Neuronal stem cell (in vitro differentiated cells): ENCODE measurements at regions not wholly inside any gene's neighbourhood (a gene's known extent, or its start where the extent isn't known, plus 50 kb on each side); places are given as distances from the start of the nearest gene placed in this dataset.

Experiments
- DNase-seq: peaks from one replicate; pipeline ENCODE4 v3.0.0-alpha.2; 2013; ENCODE audit warnings: low spot score
- H2AFZ ChIP-seq: one replicate; pipeline ENCODE4 v1.6.1; 2013; ENCODE audit warnings: mild to moderate bottlenecking, low read length, inconsistent platforms
- H2AK5ac ChIP-seq: 2 replicates; pipeline ENCODE4 v1.6.1; 2013; ENCODE audit warnings: low read depth, mild to moderate bottlenecking, inconsistent platforms, low read length, moderate library complexity, mixed read lengths
- H2BK120ac ChIP-seq: 2 replicates; pipeline ENCODE4 v1.6.1; 2013; ENCODE audit warnings: low read depth, mild to moderate bottlenecking, inconsistent platforms, low read length, moderate library complexity, mixed read lengths
- H2BK12ac ChIP-seq: one replicate; pipeline ENCODE4 v1.6.1; 2013; ENCODE audit warnings: low read length, inconsistent platforms
- H2BK15ac ChIP-seq: 2 replicates; pipeline ENCODE4 v1.6.1; 2013; ENCODE audit warnings: mild to moderate bottlenecking, low read length, inconsistent platforms, mixed read lengths
- H2BK5ac ChIP-seq: one replicate; pipeline ENCODE4 v1.6.1; 2013; ENCODE audit warnings: inconsistent platforms, mild to moderate bottlenecking, low read length, moderate library complexity
- H3K14ac ChIP-seq: one replicate; pipeline ENCODE4 v1.6.1; 2013; ENCODE audit warnings: low read length, inconsistent platforms
- H3K18ac ChIP-seq: 2 replicates; pipeline ENCODE4 v1.6.1; 2013; ENCODE audit warnings: low read length, inconsistent platforms
- H3K23ac ChIP-seq: 2 replicates; pipeline ENCODE4 v1.6.1; 2013; ENCODE audit warnings: low read depth, mild to moderate bottlenecking, mixed read lengths, low read length, inconsistent platforms; ENCODE audit not compliant: poor library complexity
- H3K27ac ChIP-seq: replicated peaks from 3 replicates; pipeline ENCODE4 v1.5.1; 2013; ENCODE audit warnings: low read length, inconsistent platforms
- H3K27me3 ChIP-seq, 3 experiments: 2 replicates each; pipeline ENCODE4 v1.6.1; 2013; ENCODE audit warnings: low read length in 3 of 3, mild to moderate bottlenecking in 2 of 3, inconsistent platforms in 1 of 3, low read depth in 1 of 3, mixed read lengths in 1 of 3, moderate library complexity in 1 of 3; ENCODE audit not compliant: control insufficient read depth in 3 of 3, insufficient read depth in 3 of 3
- H3K36me3 ChIP-seq, 2 donors: replicated peaks in 1 of 2; 2 replicates each; pipeline ENCODE4 v1.6.1; 2013; ENCODE audit warnings: low read length in 2 of 2; ENCODE audit not compliant: control insufficient read depth in 2 of 2, insufficient read depth in 2 of 2
- H3K4ac ChIP-seq: 2 replicates; pipeline ENCODE4 v1.6.1; 2013; ENCODE audit warnings: inconsistent platforms, mild to moderate bottlenecking, low read length, moderate library complexity
- H3K4me1 ChIP-seq, 2 donors: 1 replicate in 1 of 2; 2 replicates in 1 of 2; pipeline ENCODE4 v1.6.1; 2013; ENCODE audit warnings: low read length in 2 of 2, low read depth in 1 of 2; ENCODE audit not compliant: control insufficient read depth in 2 of 2, insufficient read depth in 1 of 2
- H3K4me2 ChIP-seq: one replicate; pipeline ENCODE4 v1.6.1; 2013; ENCODE audit warnings: mild to moderate bottlenecking, low read length, inconsistent platforms; ENCODE audit not compliant: insufficient read depth, poor library complexity, severe bottlenecking
- H3K4me3 ChIP-seq, 2 donors: 2 replicates each; pipeline ENCODE4 v1.5.1; 2013; ENCODE audit warnings: low read length in 2 of 2, mild to moderate bottlenecking in 2 of 2, inconsistent platforms in 1 of 2, moderate library complexity in 1 of 2
- H3K79me1 ChIP-seq: one replicate; pipeline ENCODE4 v1.6.1; 2013; ENCODE audit warnings: low read depth, mild to moderate bottlenecking, inconsistent platforms, low read length, moderate library complexity
- H3K9ac ChIP-seq: one replicate; pipeline ENCODE4 v1.6.1; 2013; ENCODE audit warnings: mild to moderate bottlenecking, low read depth, low read length, inconsistent platforms; ENCODE audit not compliant: poor library complexity
- H3K9me3 ChIP-seq, 2 donors: replicated peaks in 1 of 2; 2 replicates each; pipeline versions ENCODE3 to v1.6.1; 2013; ENCODE audit warnings: low read length in 2 of 2, mild to moderate bottlenecking in 2 of 2, inconsistent platforms in 1 of 2, low read depth in 1 of 2, mixed read lengths in 1 of 2, moderate library complexity in 1 of 2; ENCODE audit not compliant: control insufficient read depth in 2 of 2, insufficient read depth in 1 of 2
- H4K8ac ChIP-seq: one replicate; pipeline ENCODE4 v1.6.1; 2013; ENCODE audit warnings: low read depth, mild to moderate bottlenecking, inconsistent platforms, low read length, moderate library complexity
- H4K91ac ChIP-seq: one replicate; pipeline ENCODE4 v1.6.1; 2013; ENCODE audit warnings: low read length, low read depth, mild to moderate bottlenecking, inconsistent platforms; ENCODE audit not compliant: poor library complexity
- WGBS, 2 donors: extraction: QIAGEN DNeasy Blood & Tissue Kit; methylation state at CpG; one replicate each; pipeline ENCODE4 v1.1.7; 2013; ENCODE audit warnings: missing lambda C conversion rate in 2 of 2, mixed read lengths in 1 of 2; ENCODE audit not compliant: insufficient read length in 2 of 2, insufficient replicate concordance in 1 of 2; ENCODE audit errors: extremely low coverage in 2 of 2; 5-methylcytosine and 5-hydroxymethylcytosine counted together

DNA sequence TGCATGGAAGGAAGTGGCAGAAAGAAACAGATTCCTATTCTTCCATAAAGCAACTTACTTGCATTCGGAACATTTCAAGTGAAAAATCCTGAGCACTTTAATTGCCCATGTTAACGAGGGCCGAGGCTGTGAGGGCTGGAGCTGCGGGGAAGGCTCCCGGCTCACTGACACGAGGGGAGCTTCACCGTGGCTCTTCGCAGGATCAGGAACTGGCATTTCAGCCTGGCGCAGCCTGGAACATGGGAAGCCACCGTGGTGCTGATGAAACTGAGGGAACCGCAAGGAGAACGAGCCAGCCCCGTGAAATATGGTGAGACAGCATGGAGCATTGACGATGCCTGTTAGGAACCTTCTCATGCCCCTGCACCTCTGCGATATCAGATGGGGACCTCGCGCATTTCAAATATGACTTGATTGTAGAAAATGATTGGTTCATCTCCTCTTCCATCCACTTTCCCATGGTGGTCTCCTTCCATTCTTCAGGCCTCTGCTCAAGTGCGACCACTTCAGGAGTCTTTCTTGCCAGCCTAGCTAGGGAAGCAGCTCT is 236.9 kb downstream of the TBXT start:
- no peak overlapping the region for H2BK120ac ChIP-seq
- H3K27me3 ChIP-seq = peaks cover 0 to 3% (median 0%) of the 10 kb centered on the region in 3 experiments
- H3K9ac ChIP-seq = no peak overlapping the region
- H3K79me1 ChIP-seq = no peaks in the 10 kb centered on the region
- H3K27ac ChIP-seq = no peak overlapping the region
- WGBS, 2 donors = no CpG with 5 or more reads among the region's 18 CpGs
- no peak overlapping the region for H2BK15ac ChIP-seq
- no peaks in the 10 kb centered on the region for H3K4me1 ChIP-seq
- peaks cover 0 to 9% of the 10 kb centered on the region in 2 donors for H3K9me3 ChIP-seq
- no peak overlapping the region for H2AK5ac ChIP-seq
- H2BK5ac ChIP-seq = no peak overlapping the region
- no peak overlapping the region for H3K4ac ChIP-seq
- H2AFZ ChIP-seq = no peak overlapping the region
- no peak for DNase-seq
- no peak overlapping the region for H3K4me3 ChIP-seq
- no peak overlapping the region for H2BK12ac ChIP-seq
- H3K18ac ChIP-seq = peak overlapping the region; percentile 27
- no peak overlapping the region for H4K91ac ChIP-seq
- no peaks in the 10 kb centered on the region for H3K36me3 ChIP-seq
- no peak overlapping the region for H3K14ac ChIP-seq
- H3K4me2 ChIP-seq = no peak overlapping the region
- no peak overlapping the region for H4K8ac ChIP-seq
- no peak overlapping the region for H3K23ac ChIP-seq

DNA sequence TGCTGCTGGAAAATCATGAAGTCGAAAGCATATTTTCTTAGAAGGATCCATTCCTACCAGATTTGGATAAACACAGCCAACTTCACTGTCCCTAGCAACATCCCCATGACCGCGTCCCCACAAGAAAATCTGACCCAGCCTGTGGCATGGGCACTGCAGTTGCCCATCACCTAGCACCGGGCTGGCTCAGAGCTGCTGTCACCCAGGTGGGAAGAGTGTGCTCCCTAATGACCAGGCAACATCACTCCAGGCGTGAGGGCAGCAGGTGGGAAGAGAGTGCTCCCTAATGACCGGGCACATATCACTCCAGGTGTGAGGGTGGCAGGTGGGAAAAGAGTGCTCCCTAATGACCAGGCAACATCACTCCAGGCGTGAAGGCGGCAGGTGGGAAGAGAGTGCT is 238.0 kb downstream of the TBXT start:
- no peak overlapping the region for H2BK120ac ChIP-seq
- H3K14ac ChIP-seq = no peak overlapping the region
- no peaks in the 10 kb centered on the region for H3K36me3 ChIP-seq
- no peak overlapping the region for H3K4me2 ChIP-seq
- H3K4ac ChIP-seq = no peak overlapping the region
- peak overlapping the region; percentile 5 for H2AK5ac ChIP-seq
- H3K9ac ChIP-seq = no peak overlapping the region
- H3K18ac ChIP-seq = no peak overlapping the region
- no peak overlapping the region for H4K91ac ChIP-seq
- no peaks in the 10 kb centered on the region for H3K79me1 ChIP-seq
- H2AFZ ChIP-seq = no peak overlapping the region
- H3K4me3 ChIP-seq = no peak overlapping the region
- DNase-seq = no peak
- H2BK12ac ChIP-seq = peak overlapping the region; percentile 91
- peaks cover 0 to 3% (median 0%) of the 10 kb centered on the region in 3 experiments for H3K27me3 ChIP-seq
- H2BK15ac ChIP-seq = peak overlapping the region; percentile 37
- H3K27ac ChIP-seq = no peak overlapping the region
- no peaks in the 10 kb centered on the region for H3K4me1 ChIP-seq
- no peak overlapping the region for H2BK5ac ChIP-seq
- H4K8ac ChIP-seq = no peak overlapping the region
- WGBS, 2 donors = no CpG with 5 or more reads among the region's 8 CpGs
- peak overlapping the region; percentile 40 for H3K23ac ChIP-seq
- peaks cover 0 to 7% of the 10 kb centered on the region in 2 donors for H3K9me3 ChIP-seq

- Histone ChIP-seq H3K27ac (no peak overlapping the region), H2BK5ac (no peak overlapping the region), H3K23ac (no peak overlapping the region), H2BK120ac (no peak overlapping the region), H3K4me1 (no peaks in the 10 kb centered on the region), H2BK15ac (no peak overlapping the region), H3K4me3 (no peak overlapping the region), H3K4ac (no peak overlapping the region), H4K8ac (no peak overlapping the region), H3K36me3 (no peaks in the 10 kb centered on the region), H4K91ac (no peak overlapping the region), H3K79me1 (no peaks in the 10 kb centered on the region), H2AFZ (no peak overlapping the region), H3K9me3 (peaks cover 0 to 5% of the 10 kb centered on the region in 2 donors), H3K9ac (no peak overlapping the region), H3K14ac (no peak overlapping the region), H3K27me3 (peaks cover 0 to 3% (median 0%) of the 10 kb centered on the region in 3 experiments), H3K4me2 (no peak overlapping the region), H3K18ac (no peak overlapping the region), H2AK5ac (no peak overlapping the region), H2BK12ac (no peak overlapping the region)
- no peak for DNase-seq
- WGBS, 2 donors = no CpG with 5 or more reads among the region's 4 CpGs
These were observed 241.3 kb downstream of the TBXT start for GRCh38 chr6:165926378-165926777.

DNA sequence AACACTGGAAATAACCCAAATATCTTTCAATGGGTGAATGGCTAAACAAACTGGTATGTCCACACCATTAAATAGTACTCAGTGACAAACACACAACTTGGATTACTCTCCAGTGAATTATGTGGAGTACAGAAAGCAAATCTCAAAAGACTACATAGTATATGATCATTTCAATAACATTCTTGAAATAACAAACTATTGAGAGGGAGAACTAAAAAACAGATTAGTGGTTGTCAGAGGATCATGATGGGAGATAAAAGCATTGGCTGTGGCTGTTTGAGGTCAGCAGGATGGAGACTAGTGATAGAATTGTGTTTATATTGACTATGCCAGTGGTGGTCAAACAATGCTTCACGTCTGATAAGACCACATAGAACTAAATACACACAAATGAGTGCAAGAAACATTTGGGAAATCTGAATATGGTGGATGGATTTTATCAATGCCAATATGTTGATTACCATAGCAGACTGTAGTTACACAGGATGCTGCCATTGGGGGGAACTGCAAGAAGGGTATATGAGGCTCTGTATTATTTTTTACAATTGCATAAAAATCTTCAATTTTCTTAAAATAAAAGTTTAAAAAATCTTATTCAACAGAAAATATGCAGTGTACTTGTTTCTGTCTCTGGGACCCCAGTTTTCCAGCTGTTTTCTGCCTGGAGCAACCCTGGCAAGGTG is 242.0 kb downstream of the TBXT start:
- Histone ChIP-seq H2AK5ac (no peak overlapping the region), H3K79me1 (no peaks in the 10 kb centered on the region), H2BK120ac (no peak overlapping the region), H3K18ac (no peak overlapping the region), H2BK12ac (no peak overlapping the region), H2BK15ac (no peak overlapping the region), H3K9ac (no peak overlapping the region), H3K4ac (no peak overlapping the region), H4K91ac (no peak overlapping the region), H3K4me3 (no peak overlapping the region), H3K27ac (no peak overlapping the region), H3K23ac (no peak overlapping the region), H3K4me1 (no peaks in the 10 kb centered on the region), H3K9me3 (peaks cover 0 to 5% of the 10 kb centered on the region in 2 donors), H2BK5ac (no peak overlapping the region), H2AFZ (no peak overlapping the region), H3K36me3 (no peaks in the 10 kb centered on the region), H3K4me2 (no peak overlapping the region), H3K27me3 (peaks cover 0 to 3% (median 0%) of the 10 kb centered on the region in 3 experiments), H4K8ac (no peak overlapping the region), H3K14ac (no peak overlapping the region)
- no CpG with 5 or more reads among the region's 1 CpG for WGBS, 2 donors
- no peak for DNase-seq
